Stimulated activated CD4-positive, alpha-beta T cell treated with anti-CD3 and anti-CD28 coated beads, Interleukin-1b, Interleukin-23, amount 100 ng/mL, for 4 hours (primary cell): ENCODE measurements at regions not wholly inside any gene's neighbourhood (a gene's known extent, or its start where the extent isn't known, plus 50 kb on each side); places are given as distances from the start of the nearest gene placed in this dataset.
"Not testable (repeated sequence)": the region's sequence is repeated elsewhere in the genome, so short reads cannot be mapped to it uniquely, and the experiment has no call there.

Experiments
- DNase-seq, 2 donors: peaks; one replicate each; pipeline ENCODE4 v3.0.0-alpha.2; 2020; ENCODE audit warnings: low read depth in 2 of 2

GRCh38 chr2:81363800-81364199 is 1059.2 kb upstream of the LRRTM1 start:
- no peak for DNase-seq

DNA sequence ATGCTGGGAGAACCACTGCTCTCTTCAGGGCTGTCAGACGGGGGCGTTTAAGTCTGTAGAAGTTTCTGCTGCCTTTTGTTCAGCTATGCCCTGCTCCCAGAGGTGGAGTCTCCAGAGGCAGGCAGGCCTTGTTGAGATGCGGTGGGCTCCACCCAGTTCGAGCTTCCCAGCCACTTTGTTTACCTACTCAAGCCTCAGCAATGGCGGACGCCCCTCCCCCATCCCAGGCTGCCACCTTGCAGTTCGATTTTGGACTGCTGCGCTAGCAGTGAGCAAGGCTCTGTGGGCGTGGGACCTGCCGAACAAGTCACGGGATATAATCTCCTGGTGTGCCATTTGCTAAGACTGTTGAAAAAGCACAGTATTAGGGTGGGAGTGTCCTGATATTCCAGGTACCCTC is 1057.9 kb upstream of the LRRTM1 start:
- not testable (repeated sequence) for DNase-seq

GRCh38 chr2:81355436-81355835 is 1050.9 kb upstream of the LRRTM1 start:
- DNase-seq, result no peak

GRCh38 chr2:81334046-81334445 is 1029.5 kb upstream of the LRRTM1 start:
- DNase-seq, result no peak

- DNase-seq, result no peak
These were observed 1024.4 kb upstream of the LRRTM1 start for GRCh38 chr2:81328968-81329367.

DNA sequence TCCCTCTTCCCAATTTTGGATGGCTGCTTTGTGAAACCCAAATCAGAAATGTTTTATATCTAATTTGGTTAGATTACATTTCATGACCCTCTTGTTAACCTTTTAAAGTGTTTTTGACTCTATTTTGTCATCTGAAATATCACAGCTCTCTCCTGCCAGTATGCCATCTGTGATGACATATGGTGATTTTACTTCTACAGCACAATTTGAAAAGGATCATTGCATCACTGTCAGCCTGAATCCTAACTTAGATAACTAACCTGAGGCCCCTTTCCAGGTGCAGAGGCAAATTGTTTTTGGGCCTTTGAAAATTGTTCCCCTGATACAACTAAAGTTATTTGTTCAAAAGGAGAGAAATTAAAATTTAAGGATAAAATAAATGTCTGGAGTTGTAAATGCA is 1023.4 kb upstream of the LRRTM1 start:
- no peak for DNase-seq

DNA sequence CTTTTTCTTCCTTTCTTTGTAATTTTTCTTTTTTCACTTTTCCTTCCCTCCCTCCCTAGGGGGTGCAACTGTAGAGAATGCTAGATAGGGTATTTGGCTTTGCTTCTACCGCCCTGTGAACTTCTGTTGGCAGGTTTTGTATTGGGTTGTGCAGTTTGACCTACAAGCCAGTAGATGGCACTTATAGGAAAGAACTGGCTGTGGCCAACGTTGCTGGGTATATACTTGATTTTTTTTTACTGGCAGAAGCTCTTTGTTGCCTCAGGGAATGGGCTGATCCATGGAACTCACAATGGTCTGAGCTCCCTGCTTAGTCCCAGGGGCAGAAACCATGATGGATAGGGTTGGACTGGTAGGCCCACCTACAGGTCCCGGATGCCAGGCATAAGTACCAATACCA is 1019.5 kb upstream of the LRRTM1 start:
- DNase-seq, result no peak

DNA sequence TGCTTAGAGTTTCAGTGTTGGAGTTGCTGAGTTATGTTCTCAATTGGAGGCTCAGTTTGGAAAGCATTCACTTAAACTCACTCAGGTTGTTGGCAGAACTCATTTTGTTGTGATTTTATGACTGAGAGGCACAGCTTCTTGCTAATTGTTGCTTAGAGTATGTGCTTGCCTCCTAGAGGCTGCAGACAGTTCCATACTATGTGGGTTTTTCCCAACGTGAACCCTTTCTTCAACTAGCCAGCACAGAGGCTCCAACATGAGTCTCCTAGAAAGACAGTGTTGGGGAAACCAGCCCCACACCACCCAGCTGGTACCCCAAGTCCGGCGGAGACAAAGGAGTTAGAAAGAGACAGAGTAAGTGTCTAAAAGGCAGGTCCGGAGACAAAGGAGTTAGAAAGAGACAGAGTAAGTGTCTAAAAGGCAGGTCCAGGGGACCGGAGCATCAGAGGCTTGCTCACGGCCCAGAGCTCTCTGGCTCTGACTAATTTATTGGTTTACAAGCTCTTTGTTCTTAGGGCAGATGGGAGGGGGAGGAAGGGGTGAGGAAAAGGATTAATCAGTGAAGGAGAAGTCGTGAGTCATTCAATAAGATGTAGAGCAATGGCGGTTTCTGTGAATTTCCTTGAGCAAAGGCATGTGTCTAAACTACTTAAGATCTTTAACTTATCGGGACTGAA is 999.7 kb upstream of the LRRTM1 start:
- no peak for DNase-seq

GRCh38 chr2:81303321-81303720 is 998.8 kb upstream of the LRRTM1 start:
- DNase-seq, result no peak

- no peak for DNase-seq
These were observed 995.3 kb upstream of the LRRTM1 start for GRCh38 chr2:81299841-81300240.

- DNase-seq, result no peak
These were observed 986.3 kb upstream of the LRRTM1 start for GRCh38 chr2:81290846-81291245.

GRCh38 chr2:81283081-81283480 is 978.5 kb upstream of the LRRTM1 start:
- DNase-seq, result no peak

GRCh38 chr2:81282151-81282769 is 977.7 kb upstream of the LRRTM1 start:
- DNase-seq, result no peak

DNA sequence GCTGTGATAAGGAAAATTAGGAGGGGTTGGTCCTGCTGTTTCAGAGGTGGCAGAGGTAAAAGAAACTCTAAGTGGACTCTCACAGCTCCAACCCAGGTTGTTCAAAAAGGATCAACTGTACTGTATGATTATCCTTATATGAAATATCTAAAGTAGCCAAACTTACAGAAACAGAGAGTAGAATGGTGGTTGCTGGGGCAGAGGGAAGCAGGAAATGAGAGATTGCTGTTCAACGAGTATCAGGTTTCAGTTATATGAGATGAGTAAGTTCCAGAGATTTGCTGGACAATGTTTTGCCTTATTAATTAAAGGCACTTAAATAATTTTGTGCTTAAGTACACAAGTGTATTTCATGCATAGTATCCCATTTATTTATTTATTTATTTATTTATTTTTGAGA is 972.0 kb upstream of the LRRTM1 start:
- no peak for DNase-seq

DNA sequence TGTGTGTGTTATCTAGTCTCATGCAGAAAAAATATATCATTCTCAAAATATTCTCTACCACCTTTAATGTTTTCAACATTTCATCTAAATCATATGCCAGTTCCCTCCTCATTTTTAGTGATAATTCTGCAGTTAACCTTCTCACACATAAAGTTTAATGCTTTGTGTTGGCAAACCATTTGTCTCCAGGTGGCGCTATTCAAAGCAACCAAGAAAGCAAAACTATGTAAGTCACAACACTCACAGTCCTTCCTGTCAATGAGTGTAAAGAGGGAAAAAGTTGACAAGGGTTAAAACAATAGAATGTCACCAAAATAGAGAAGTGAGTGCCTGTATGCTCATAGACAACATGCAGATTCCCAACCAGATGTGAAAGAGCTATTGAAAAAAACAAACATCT is 961.6 kb upstream of the LRRTM1 start:
- DNase-seq, result no peak

GRCh38 chr2:81263989-81264388 is 959.4 kb upstream of the LRRTM1 start:
- no peak for DNase-seq

DNA sequence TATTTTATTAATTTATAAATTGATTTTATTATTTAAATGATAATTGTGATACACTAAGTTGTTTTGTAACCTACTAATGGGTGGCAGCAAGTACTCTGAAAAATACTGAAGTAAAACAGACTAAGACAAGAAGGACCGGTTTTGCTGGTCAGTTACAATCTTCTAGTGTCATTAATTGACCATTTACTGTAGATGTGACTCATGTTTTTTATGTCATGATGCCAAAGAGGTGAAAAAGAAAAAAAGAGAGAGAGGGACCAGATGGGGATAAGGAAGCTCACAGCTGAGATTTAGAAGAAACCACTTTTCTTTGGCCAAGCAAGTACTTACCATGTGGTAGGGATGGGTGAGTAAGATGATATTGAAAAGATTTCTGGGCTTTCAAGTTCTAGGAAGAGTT is 955.8 kb upstream of the LRRTM1 start:
- no peak for DNase-seq

DNA sequence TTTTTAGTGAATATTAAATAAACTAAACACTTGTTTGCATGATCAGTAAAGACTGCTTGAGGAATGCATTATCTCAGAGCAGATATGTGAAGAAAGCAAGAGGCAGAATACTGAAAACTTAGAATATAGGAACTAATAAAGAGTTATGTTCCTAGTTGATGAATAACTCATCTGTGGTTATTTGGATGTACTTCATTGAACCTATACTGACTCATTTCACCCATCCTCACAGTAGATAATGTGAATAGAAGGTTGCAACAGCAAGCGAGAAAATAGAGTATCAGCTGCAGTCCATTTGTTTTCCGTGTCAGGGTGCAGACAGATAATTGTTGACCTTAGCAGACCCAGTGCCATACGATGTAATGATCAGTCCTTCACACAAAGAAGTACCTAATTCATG is 945.7 kb upstream of the LRRTM1 start:
- no peak for DNase-seq

- no peak for DNase-seq
These were observed 944.6 kb upstream of the LRRTM1 start for GRCh38 chr2:81249152-81249551.

- no peak for DNase-seq
These were observed 943.1 kb upstream of the LRRTM1 start for GRCh38 chr2:81247648-81248047.

DNA sequence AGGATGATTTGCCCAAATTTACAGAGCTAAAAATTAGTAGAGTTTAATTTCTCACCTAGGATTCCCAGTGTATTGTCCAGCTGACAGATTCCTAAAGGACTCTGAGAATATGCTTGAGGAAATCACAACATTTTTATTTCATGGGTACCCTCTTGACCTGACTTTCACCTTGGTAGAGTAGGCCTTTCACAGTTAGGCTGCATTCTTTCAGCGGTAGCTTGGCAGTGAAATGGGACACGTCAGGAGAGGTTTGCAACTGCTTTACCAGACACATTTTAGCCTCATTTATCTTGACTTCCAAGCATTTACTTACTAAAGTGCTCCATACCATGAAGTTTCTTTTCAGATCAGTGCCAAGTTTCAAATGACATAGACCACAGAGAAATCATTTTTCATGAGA is 937.9 kb upstream of the LRRTM1 start:
- no peak for DNase-seq

GRCh38 chr2:81238462-81238861 is 933.9 kb upstream of the LRRTM1 start:
- DNase-seq, result no peak

GRCh38 chr2:81235601-81236000 is 931.0 kb upstream of the LRRTM1 start:
- DNase-seq, result no peak

DNA sequence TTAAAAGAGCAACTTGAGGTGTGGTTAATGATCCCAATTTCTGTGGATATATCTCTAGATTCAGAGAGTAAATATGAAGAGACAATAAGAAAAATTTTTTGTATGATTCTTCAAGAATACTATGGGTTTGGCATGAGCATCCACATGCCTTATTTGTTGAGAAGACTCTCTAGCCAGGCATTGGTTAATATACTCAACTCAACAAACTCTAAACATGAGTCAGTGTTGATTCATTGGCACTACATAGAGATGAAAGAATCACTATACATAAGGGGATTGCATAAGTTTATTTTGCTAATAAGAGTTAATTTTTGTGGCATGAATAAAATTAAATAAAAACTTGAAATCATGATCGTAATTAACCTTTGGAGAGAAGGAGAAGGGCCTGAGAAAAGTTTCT is 930.2 kb upstream of the LRRTM1 start:
- no peak for DNase-seq
